ENCODE measurements at regions not wholly inside any gene's neighbourhood (a gene's known extent, or its start where the extent isn't known, plus 50 kb on each side); places are given as distances from the start of the nearest gene placed in this dataset.

DNA sequence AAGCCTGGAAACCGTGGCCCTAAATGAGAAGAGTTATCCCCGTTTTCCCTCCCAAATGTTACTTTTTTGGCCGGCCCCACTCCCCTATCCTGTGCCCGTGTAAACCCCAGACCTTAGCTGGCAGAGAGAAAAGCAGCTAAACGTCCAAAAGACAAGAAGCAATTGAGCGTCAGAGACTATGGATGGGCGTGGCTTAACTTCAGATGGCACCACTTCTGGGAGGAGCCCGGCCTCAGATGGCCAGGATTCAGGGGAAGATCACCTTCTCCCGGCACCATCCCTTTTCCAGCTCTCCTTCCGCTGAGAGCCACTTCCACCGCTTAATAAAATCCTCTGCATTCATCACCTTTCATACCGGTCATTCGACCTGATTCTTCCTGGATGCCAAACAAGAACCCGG lies 350.1 kb upstream of the PCDH7 start:
- no peak overlapping the region for H3K27ac ChIP-seq
- ChIA-PET POLR2A (ENCODE audit: low non-redundant PET) (no interaction called here), CTCF (interaction anchor here (0.5 to 0.7 kb wide), 2 partner anchors 15 to 276 kb away, joined by 3 read pairs; no protein-coding TSS in a partner anchor)
- no peak for DNase-seq (ENCODE audit: low spot score)
- TF ChIP-seq, protein P1, sequence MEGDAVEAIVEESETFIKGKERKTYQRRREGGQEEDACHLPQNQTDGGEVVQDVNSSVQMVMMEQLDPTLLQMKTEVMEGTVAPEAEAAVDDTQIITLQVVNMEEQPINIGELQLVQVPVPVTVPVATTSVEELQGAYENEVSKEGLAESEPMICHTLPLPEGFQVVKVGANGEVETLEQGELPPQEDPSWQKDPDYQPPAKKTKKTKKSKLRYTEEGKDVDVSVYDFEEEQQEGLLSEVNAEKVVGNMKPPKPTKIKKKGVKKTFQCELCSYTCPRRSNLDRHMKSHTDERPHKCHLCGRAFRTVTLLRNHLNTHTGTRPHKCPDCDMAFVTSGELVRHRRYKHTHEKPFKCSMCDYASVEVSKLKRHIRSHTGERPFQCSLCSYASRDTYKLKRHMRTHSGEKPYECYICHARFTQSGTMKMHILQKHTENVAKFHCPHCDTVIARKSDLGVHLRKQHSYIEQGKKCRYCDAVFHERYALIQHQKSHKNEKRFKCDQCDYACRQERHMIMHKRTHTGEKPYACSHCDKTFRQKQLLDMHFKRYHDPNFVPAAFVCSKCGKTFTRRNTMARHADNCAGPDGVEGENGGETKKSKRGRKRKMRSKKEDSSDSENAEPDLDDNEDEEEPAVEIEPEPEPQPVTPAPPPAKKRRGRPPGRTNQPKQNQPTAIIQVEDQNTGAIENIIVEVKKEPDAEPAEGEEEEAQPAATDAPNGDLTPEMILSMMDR (conservative IDR thresholded peaks at IDR 0.05; ENCODE audit: low read depth) = no peak

DNA sequence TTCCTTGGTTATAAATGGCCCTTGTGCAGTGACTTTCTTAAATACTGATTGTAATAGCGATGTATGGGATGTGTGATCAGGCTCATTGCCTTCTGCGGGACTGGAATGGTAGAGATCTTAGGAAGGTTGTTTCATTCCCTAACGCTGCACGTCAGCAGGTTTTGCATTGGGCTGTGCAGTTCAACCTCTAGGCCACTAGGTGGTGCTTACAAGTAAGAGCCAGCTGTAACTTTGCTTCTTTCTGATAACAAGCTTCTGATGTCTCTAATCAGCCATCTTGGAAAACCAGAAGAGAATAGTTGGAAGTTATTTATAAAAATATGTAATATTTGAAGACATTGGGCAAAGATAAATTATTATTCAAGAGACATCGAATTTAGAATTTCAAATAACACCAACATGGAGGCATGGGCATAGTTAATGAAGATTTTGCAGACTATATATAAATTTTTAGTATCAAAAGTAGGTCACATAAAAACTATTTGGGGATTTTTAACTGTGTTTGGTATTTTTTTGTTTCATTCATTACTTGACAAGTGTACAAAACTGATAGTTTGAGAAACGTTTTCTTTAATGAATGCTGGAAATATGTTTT lies 339.7 kb upstream of the PCDH7 start:
- POLR2A ChIA-PET (ENCODE audit: low non-redundant PET) = no interaction called here
- TF ChIP-seq, protein P1 (conservative IDR thresholded peaks at IDR 0.05; ENCODE audit: low read depth) = peak; percentile 82
- H3K27ac ChIP-seq = no peak overlapping the region
- DNase-seq (ENCODE audit: low spot score) = peak; percentile 8
- CTCF ChIA-PET = no interaction called here

DNA sequence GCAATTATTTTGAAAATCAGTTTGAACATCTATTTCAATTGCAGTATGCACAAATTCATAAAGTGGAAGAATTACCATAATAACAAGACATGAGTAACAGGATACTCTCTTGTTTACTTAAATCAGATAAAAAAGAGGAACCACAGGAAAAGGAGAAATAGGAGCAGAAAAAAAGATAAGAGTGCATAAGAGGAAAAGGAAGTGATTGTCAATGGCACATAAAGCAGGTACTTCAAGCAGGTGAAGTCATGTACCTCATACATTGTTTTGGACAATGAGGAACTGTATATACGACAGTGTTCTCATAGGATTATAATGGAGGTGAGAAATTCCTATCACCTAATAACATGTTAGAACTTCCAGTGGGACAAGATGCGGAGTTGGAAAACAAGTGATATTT lies 334.5 kb upstream of the PCDH7 start:
- TF ChIP-seq, protein P1 (conservative IDR thresholded peaks at IDR 0.05; ENCODE audit: low read depth) = no peak
- ChIA-PET CTCF (interaction anchor here (0.7 kb wide), 1 partner anchor 131 kb away, joined by 3 read pairs; no protein-coding TSS in a partner anchor), POLR2A (ENCODE audit: low non-redundant PET) (no interaction called here)
- H3K27ac ChIP-seq = no peak overlapping the region
- no peak for DNase-seq (ENCODE audit: low spot score)

DNA sequence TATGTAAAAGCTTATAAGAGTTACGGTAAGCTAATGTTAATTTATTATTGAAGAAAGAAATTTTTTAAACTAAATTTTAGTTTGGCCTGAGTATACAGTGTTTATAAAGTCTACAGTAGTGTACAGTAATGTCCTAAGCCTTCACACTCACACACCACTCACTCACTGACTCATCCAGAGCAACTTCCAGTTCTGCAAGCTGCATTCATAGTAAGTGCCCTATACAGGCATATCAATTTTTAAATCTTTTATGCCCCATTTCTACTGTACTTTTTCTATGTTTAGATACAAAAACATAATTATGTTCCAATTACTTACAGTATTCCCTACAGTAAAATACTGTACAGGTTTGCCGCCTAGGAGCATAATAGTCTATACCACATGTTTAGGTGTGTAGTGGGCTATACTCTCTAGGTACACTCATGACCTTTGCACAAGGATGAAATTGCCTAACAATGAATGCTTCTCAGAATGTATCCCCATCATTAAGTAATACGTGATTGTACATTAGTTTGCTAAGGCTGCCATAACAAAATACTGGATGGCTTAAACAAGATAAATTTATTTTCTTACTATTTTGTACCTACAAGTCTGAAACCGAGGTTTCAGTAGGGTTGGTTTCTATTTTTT lies 333.8 kb upstream of the PCDH7 start:
- POLR2A ChIA-PET (ENCODE audit: low non-redundant PET) = no interaction called here
- DNase-seq (ENCODE audit: low spot score) = no peak

DNA sequence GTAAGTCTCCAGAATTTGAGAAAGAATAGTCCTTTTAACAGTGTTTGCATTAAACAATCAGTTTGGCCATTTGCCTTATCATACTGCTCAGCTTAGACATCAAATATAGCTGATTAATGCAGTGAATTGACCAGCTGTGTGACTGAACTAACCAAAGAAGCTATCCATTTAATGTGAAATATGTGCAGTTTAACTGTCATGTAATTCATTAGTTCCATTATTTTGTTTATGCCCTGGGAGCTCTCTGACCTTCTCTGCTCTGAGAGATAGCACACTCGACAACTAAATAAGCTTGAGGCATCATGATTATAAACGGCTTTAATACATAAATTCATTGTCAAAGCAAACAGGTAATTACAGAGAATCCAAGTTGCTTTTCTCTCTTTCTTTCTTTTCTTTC lies 324.3 kb upstream of the PCDH7 start:
- TF ChIP-seq, protein P1 (conservative IDR thresholded peaks at IDR 0.05; ENCODE audit: low read depth) = no peak
- ChIA-PET CTCF (no interaction called here), POLR2A (ENCODE audit: low non-redundant PET) (no interaction called here)
- no peak for DNase-seq (ENCODE audit: low spot score)
- no peak overlapping the region for H3K27ac ChIP-seq

More for the DNA sequence above, 333.8 kb upstream of the PCDH7 start:
- H3K27ac ChIP-seq = no peak overlapping the region
- TF ChIP-seq, protein P1 (conservative IDR thresholded peaks at IDR 0.05; ENCODE audit: low read depth) = no peak
- CTCF ChIA-PET = interaction anchor here (0.6 to 0.7 kb wide), 2 partner anchors 131 to 210 kb away, joined by 3 read pairs; no protein-coding TSS in a partner anchor

DNA sequence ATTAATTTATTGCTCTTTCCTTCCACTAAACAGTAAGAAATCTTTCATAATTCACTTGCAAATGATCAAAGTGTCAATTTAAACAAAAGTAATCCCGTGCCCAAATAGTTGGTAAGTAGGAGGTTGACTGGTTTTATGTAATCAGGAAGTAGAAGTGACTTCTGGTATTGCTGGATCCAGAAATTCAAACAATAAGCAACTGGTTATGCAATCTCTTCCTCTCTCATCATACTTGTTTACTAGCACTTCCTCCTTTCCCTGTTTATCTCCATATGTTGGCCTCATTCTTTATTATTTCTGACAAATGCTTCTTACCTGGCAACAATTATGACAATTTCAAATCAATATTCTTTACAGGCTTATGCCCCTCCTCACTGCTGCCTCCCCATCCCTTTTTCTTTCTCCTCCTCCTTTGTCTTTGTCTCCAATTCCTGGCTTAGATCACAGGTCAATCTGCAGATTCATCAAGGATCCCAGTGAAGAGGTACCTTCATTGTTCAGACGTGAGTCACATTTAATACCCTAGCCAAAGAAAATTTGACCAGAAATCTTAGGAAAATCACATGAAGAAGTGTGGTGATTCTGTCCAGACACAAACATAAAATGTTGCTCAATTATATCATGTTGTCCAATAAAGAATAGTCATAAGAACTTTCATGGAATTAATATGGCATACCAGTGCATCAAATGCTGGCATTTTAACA lies 323.2 kb upstream of the PCDH7 start:
- H3K27ac ChIP-seq = no peak overlapping the region
- TF ChIP-seq, protein P1 (conservative IDR thresholded peaks at IDR 0.05; ENCODE audit: low read depth) = no peak
- CTCF ChIA-PET = no interaction called here
- POLR2A ChIA-PET (ENCODE audit: low non-redundant PET) = no interaction called here
- peak; percentile 1 for DNase-seq (ENCODE audit: low spot score)

All from RWPE1 (cell line).